ENCODE measurements at regions not wholly inside any gene's neighbourhood (a gene's known extent, or its start where the extent isn't known, plus 50 kb on each side); places are given as distances from the start of the nearest gene placed in this dataset.
A peak's percentile ranks its signal among the peaks of the same experiment; 100 is the strongest.
"Not testable (repeated sequence)": the region's sequence is repeated elsewhere in the genome, so short reads cannot be mapped to it uniquely, and the experiment has no call there.

DNA sequence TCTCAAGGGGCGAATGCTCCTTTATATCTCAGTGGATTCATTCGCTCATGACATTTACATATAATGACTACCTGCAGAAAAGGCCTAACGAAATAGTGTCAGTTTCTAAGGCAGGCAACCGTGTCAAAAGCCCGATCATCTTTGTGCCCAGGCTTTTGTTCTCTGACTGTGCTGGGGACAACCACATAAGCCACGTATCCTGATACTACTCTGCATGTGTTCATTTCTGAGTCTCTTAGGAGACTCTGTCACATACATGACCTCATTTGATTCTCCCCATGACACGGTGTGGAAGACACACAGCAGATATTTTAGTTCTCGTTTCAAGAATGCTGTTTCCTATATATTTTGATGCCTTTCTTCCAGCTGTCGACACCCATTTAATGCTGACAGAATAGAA lies 598.5 kb downstream of the BNC2 start:
- no peak for DNase-seq (ENCODE audit: low spot score)

- DNase-seq (ENCODE audit: low spot score): no peak
These were observed 597.7 kb downstream of the BNC2 start for GRCh38 chr9:16272776-16273175.

GRCh38 chr9:16275795-16276624 lies 594.5 kb downstream of the BNC2 start:
- no peak for DNase-seq (ENCODE audit: low spot score)

DNA sequence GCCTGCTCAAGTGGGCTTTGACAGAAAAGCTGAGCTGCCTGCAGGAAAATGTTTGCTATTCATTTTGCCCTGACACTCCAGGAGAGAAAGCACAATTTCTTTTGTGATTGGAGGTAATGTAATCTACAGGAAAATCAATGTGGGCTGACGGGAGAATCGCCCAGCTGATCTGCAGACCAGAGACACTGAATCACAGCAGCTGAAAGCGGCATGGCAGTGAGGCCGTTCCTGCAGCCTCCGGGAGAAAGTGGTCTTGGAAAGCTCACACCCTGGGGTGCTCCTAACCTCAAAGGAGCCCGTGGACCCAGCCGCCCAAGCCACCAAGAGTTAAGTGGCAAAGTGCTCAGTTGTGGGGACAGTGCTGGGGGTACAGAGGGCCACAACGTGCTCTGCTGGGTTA lies 593.6 kb downstream of the BNC2 start:
- no peak for DNase-seq (ENCODE audit: low spot score)

GRCh38 chr9:16277471-16277960 lies 593.0 kb downstream of the BNC2 start:
- DNase-seq (ENCODE audit: low spot score): peak; percentile 35

DNA sequence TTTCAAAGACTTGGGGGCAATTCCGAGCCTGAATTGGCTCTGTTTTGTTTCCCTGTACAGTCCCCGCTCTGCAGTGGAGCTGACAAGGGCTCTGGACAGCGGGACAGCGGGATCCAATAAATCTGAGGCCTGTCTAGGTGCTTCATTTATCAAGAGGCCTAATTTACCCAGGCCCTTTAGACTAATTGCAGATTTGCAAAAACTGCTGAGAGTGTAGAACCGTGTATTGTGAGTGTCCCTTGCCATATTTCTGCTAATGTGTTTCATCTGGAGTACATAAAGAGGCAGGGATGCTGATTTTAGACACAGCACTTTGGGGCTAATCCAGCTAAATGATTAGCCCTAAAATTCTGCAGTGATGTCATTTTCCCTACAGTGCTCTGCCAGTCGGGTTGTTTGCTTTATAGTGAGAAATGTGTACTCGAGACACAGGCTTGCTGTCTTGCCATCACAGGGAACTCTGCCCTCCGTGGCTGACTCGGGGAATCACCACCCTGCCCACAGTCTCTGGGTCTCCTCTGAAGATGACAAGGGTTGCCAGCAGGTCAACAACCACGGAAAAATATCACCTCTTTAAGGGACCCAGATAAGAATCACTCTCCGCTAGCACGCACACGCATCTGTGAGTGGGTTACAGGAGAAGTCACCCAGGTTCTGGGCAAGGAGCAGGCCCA lies 592.0 kb downstream of the BNC2 start:
- peak; percentile 33 for DNase-seq (ENCODE audit: low spot score)

DNA sequence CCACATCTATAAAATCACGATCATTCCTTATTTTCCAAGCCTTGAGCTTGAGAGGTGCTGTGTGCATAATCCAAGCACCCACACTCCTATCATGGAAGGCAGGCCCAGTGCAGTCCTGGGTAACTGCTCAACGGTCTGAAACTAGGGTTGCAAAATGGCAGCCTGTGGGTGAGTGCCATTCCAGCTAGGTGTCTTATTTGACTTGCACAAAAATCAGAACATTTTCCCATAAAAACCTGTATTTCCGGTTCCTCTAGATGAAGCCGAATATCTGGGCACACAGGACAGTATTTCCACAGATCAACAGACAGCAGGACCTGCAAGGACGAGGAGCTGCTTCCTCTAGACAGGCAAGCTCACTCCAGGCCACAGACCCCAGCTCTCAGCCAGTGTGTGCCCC lies 588.8 kb downstream of the BNC2 start:
- no peak for DNase-seq (ENCODE audit: low spot score)

DNA sequence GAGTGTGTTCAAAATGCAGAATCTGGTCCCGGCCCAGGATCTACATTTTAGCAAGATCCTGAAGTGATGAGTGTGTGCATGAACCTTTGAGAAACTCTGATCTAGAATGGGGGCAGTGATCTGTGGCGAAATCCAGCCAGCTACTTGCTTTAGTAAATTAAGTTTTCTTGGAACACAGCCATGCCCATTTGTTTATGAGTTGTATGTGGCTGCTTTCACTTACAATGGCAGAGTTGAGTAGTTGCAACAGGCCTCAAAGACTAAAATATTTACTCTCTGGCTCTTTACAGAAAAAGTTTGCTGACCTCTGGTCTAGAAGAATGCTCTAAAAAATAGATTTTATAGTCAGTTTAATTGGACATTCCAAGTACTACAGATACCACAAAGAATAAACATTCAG lies 588.3 kb downstream of the BNC2 start:
- no peak for DNase-seq (ENCODE audit: low spot score)

DNA sequence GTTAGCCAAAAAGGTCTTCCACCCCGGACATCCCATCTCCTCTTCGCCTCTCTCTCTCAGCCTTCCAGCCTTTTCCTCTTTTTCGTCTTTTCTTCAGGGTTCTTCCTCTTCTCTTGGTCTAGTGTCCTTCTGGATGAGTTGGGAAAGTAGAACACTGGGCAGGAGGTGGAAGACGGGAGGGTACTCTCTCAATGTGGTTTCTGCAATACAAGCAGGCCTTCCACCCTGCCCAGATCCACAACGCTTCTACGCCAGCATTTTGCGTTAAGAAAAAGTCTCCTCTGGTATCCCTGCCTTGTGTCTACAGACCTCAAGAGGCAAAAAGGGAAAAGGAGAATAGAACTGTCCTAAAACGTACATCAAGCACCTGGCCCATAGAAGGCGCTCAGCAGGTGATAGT lies 587.8 kb downstream of the BNC2 start:
- DNase-seq (ENCODE audit: low spot score): no peak

DNA sequence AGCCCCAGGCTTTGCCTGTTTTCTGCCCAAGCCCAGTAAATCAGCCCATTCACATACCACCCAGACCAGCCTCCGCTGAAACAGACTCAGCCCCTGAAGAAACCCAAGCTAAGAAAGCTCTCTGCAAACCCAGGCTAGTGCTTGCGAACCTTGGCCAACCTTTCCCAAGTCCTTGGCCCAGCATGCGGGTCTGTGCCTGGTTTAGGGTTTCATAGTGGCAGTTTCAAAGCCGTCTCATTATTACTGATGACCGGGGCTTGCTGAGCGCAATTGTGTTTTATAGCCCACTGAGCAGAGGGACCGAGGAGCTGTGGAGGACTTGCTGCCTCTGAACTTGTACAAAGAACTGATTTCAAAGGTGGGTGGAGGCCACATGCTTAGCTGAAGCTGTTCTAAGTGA lies 584.3 kb downstream of the BNC2 start:
- no peak for DNase-seq (ENCODE audit: low spot score)

GRCh38 chr9:16289639-16290038 lies 580.8 kb downstream of the BNC2 start:
- no peak for DNase-seq (ENCODE audit: low spot score)

DNA sequence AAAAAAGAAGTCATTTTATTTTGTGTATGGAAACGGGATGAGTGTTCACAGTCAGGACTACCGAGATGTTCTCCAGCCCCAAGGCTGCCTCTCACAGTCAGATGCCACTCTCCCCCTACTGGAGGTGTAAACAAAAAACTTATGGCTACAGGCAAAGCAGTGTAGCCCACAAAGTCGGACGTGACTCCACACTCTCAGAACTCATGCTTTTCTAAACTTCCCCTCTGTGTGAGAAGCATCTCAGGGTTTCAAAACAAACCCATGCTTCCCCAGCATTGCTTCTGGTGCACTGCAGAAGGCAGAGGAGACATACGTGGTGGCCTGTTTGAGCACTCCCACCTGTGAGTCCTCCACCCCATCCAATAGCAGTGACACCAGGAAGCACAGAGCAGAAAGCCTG lies 580.3 kb downstream of the BNC2 start:
- DNase-seq (ENCODE audit: low spot score): no peak

DNA sequence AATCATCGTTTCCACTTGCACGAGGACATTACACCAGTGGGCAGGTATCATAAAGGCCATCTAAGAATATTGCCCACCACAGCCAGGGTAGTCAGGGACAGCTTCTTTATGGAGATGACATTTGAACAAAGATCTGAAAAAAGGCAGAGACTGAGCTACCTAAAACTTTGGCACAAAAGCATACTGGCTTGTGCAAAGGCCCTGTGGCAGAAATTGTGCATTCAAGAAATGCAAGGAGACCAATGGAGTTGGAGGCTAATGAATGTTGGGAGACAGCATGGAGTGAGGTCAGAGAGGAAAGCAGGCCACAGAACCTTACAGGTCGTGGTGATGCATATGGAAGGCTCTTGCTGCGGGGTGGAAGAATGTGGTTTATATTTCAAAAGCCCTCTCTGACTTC lies 578.5 kb downstream of the BNC2 start:
- no peak for DNase-seq (ENCODE audit: low spot score)

- DNase-seq (ENCODE audit: low spot score): no peak
These were observed 576.9 kb downstream of the BNC2 start for GRCh38 chr9:16293610-16294009.

GRCh38 chr9:16294133-16294770 lies 576.2 kb downstream of the BNC2 start:
- DNase-seq (ENCODE audit: low spot score): no peak

GRCh38 chr9:16294940-16295339 lies 575.5 kb downstream of the BNC2 start:
- DNase-seq (ENCODE audit: low spot score): not testable (repeated sequence)

DNA sequence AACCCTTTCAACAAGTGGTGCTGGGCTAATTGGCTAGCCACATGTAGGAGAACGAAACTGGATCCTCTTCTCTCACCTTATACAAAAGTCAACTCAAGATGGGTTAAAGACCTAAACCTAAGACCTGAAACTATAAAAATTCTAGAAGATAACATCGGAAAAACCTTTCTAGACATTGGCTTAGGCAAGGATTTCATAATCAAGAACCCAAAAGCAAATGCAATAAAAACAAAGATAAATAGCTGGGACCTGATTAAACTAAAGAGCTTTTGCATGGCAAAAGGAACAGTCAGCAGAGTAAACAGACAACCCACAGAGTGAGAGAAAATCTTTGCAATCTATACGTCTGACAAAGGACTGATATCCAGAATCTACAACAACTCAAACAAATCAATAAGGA lies 571.1 kb downstream of the BNC2 start:
- not testable (repeated sequence) for DNase-seq (ENCODE audit: low spot score)

GRCh38 chr9:16303506-16303905 lies 567.0 kb downstream of the BNC2 start:
- DNase-seq (ENCODE audit: low spot score): no peak

DNA sequence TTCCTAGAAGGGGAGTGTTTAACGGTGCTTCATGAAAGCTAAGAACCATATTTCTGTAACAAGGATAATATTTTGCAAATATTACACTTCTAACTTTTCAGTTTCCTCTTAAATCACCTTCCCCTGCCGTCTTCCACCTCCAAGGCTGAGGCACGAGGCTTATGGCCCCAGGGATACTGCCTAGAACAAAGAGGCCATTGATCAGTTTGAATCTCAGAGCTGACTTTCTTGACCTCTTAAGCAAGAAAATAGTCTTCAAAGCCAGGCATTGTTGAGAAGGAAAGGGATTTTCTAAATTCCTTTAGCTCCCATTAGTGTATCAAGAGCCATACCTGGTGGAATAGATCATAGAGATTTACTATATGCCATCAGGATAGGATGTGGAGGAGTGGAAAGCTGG lies 566.2 kb downstream of the BNC2 start:
- no peak for DNase-seq (ENCODE audit: low spot score)

GRCh38 chr9:16306586-16306985 lies 563.9 kb downstream of the BNC2 start:
- no peak for DNase-seq (ENCODE audit: low spot score)

GRCh38 chr9:16307626-16308195 lies 562.8 kb downstream of the BNC2 start:
- no peak for DNase-seq (ENCODE audit: low spot score)

- no peak for DNase-seq (ENCODE audit: low spot score)
These were observed 561.8 kb downstream of the BNC2 start for GRCh38 chr9:16308645-16309044.

Measured in SK-N-DZ (cell line).